GM12878 (cell line): ENCODE measurements at regions not wholly inside any gene's neighbourhood (a gene's known extent, or its start where the extent isn't known, plus 50 kb on each side); places are given as distances from the start of the nearest gene placed in this dataset.

Experiments used
- ATAC-seq: fragments of 200-7000 bp; cut with Tn5 transposase; 3 replicates; pipeline ENCODE4 v1.9.1; 2020; ENCODE audit warnings: mild to moderate bottlenecking, moderate library complexity
- BruUV-seq: library from RNA; stranded (reverse); fragments of 400-500 nt; replicated peaks from 2 replicates; lab custom pipeline; 2021; lab: Mats Ljungman, UMichigan
- CTCF ChIA-PET: fragments of 300-600 bp; sonication (Branson Sonifier 250); formaldehyde crosslinking; extraction: SDS; loops from one replicate; lab custom pipeline; 2021; ENCODE audit warnings: inconsistent platforms; lab: Yijun Ruan, JAX
- POLR2A ChIA-PET: fragments of 350-600 bp; formaldehyde crosslinking; extraction: SDS; loops from one replicate; lab custom pipeline; 2021; ENCODE audit warnings: inconsistent platforms; lab: Charles Lee
- RAD21 ChIA-PET: fragments of 300-600 bp; sonication (Branson Sonifier 250); formaldehyde crosslinking; loops from one replicate; lab custom pipeline; 2023; ENCODE audit warnings: antibody characterized with exemption; ENCODE audit not compliant: unreplicated experiment; lab: Charles Lee
- SMC1A ChIA-PET: fragments of 300-600 bp; sonication (Branson Sonifier 250); formaldehyde crosslinking; loops from one replicate; lab custom pipeline; 2023; ENCODE audit not compliant: unreplicated experiment, uncharacterized antibody; lab: Charles Lee
- DNase-seq: peaks from one replicate; pipeline ENCODE4 v3.0.0-alpha.2; 2011; ENCODE audit warnings: low read depth, low spot score
- FAIRE-seq: peaks from 3 replicates; lab custom pipeline; 2011; peaks lifted over from hg19 to GRCh38; lab: Jason Lieb, UNC
- H2AFZ ChIP-seq: 2 replicates; pipeline ENCODE4 v1.6.0; 2011; ENCODE audit warnings: low read depth, low read length, control low read depth; ENCODE audit not compliant: control insufficient read depth
- H3K27ac ChIP-seq: 2 replicates; pipeline ENCODE4 v1.5.1; 2011; ENCODE audit warnings: control low read depth; ENCODE audit not compliant: control insufficient read depth, insufficient read depth
- H3K27me3 ChIP-seq, 2 experiments: replicated peaks in 1 of 2; 2 replicates each; pipeline versions ENCODE4 v1.6.0 to v1.6.1; 2011; ENCODE audit warnings: low read length in 1 of 2; ENCODE audit not compliant: control insufficient read depth in 2 of 2, insufficient read depth in 2 of 2
- H3K36me3 ChIP-seq, 2 experiments: 2 replicates each; pipeline ENCODE4 v1.5.1; 2011; ENCODE audit warnings: low read length in 1 of 2; ENCODE audit not compliant: control insufficient read depth in 2 of 2, insufficient read depth in 2 of 2
- H3K4me1 ChIP-seq: 2 replicates; pipeline ENCODE4 v1.6.1; 2011; ENCODE audit warnings: mild to moderate bottlenecking, low read length, moderate library complexity, mixed read lengths; ENCODE audit not compliant: control insufficient read depth, insufficient read depth
- H3K4me2 ChIP-seq: 2 replicates; pipeline ENCODE4 v1.6.0; 2011; ENCODE audit warnings: control low read depth; ENCODE audit not compliant: control insufficient read depth, insufficient read depth
- H3K4me3 ChIP-seq: fragments of 200-600 bp; sonication (generic); 2 replicates; pipeline ENCODE4 v1.5.1; 2016
- H3K79me2 ChIP-seq: 2 replicates; pipeline ENCODE4 v1.6.0; 2011; ENCODE audit warnings: low read length; ENCODE audit not compliant: control insufficient read depth, insufficient read depth
- H3K9ac ChIP-seq: 2 replicates; pipeline ENCODE4 v1.8.0; 2011; ENCODE audit warnings: low read length, control low read depth, mixed read lengths; ENCODE audit not compliant: control insufficient read depth, insufficient read depth
- H3K9me3 ChIP-seq: replicated peaks from 3 replicates; pipeline ENCODE4 v1.5.1; 2011; ENCODE audit warnings: mild to moderate bottlenecking, low read length; ENCODE audit not compliant: control insufficient read depth, insufficient read depth
- H4K20me1 ChIP-seq: 2 replicates; pipeline ENCODE4 v1.6.0; 2011; ENCODE audit not compliant: control insufficient read depth, insufficient read depth
- BMI1 ChIP-seq: fragments of 450-650 bp; IDR thresholded peaks from 2 replicates; pipeline ENCODE4 v1.6.1; 2016; ENCODE audit warnings: mild to moderate bottlenecking, moderate library complexity, borderline replicate concordance
- CHD4 ChIP-seq: fragments of 200-600 bp; sonication (generic); IDR thresholded peaks from 2 replicates; pipeline ENCODE4 v1.6.1; 2016; ENCODE audit warnings: mild to moderate bottlenecking
- CREM ChIP-seq: IDR thresholded peaks from 2 replicates; pipeline ENCODE4 v1.6.1; 2014; ENCODE audit warnings: antibody characterized with exemption, low read depth
- DPF2 ChIP-seq: fragments of 450-650 bp; IDR thresholded peaks from 2 replicates; pipeline ENCODE4 v1.6.1; 2017; ENCODE audit warnings: mild to moderate bottlenecking
- ETV6 ChIP-seq, 2 experiments: fragments of 450-650 bp in 1 of 2; IDR thresholded peaks in 1 of 2; conservative IDR thresholded peaks in 1 of 2; 2 replicates each; pipeline ENCODE4 v1.6.1; 2014; ENCODE audit warnings: antibody characterized with exemption in 1 of 2, borderline replicate concordance in 1 of 2, low read depth in 1 of 2, mild to moderate bottlenecking in 1 of 2, moderate library complexity in 1 of 2
- HCFC1 ChIP-seq: fragments of 150-350 bp; IDR thresholded peaks from 2 replicates; pipeline ENCODE4 v1.6.1; 2014; ENCODE audit warnings: low read length
- NR2F1 ChIP-seq: fragments of 450-650 bp; conservative IDR thresholded peaks from 2 replicates; pipeline ENCODE4 v1.6.1; 2017; ENCODE audit warnings: mild to moderate bottlenecking
- POLR2A ChIP-seq: IDR thresholded peaks from 2 replicates; pipeline ENCODE4 v1.6.1; 2011; ENCODE audit warnings: low read depth, mild to moderate bottlenecking, low read length
- RB1 ChIP-seq: fragments of 450-650 bp; formaldehyde crosslinking; IDR thresholded peaks from 2 replicates; pipeline ENCODE4 v1.6.1; 2017; ENCODE audit warnings: mild to moderate bottlenecking, borderline replicate concordance
- SUZ12 ChIP-seq: fragments of 200-600 bp; sonication (generic); IDR thresholded peaks from one replicate; pipeline ENCODE4 v1.6.1; 2018; ENCODE audit warnings: antibody characterized with exemption, mild to moderate bottlenecking; ENCODE audit not compliant: unreplicated experiment
- ZNF217 ChIP-seq: fragments of 450-650 bp; IDR thresholded peaks from 2 replicates; pipeline ENCODE4 v1.6.1; 2017; ENCODE audit warnings: antibody characterized with exemption, mild to moderate bottlenecking
- WGBS: methylation state at CpG from one replicate; pipeline ENCODE4 v1.1.6; 2016; ENCODE audit warnings: low lambda C conversion rate; ENCODE audit not compliant: insufficient replicate concordance, insufficient coverage; ENCODE audit errors: missing lambda C conversion rate; 5-methylcytosine and 5-hydroxymethylcytosine counted together
- in situ Hi-C: fragments of 300-500 bp; cut with MboI; formaldehyde crosslinking; loops from 9 replicates; pipeline ENCODE4 v1.14.3; 2018; ENCODE audit warnings: mixed read lengths
- intact Hi-C: fragments of 100-400 bp; cut with micrococcal nuclease; formaldehyde crosslinking; loops from one replicate; pipeline ENCODE4 v1.14.2; 2022; ENCODE audit not compliant: unreplicated experiment
- TF ChIP-seq, protein P1 (sequence below): IDR thresholded peaks from 2 replicates; pipeline ENCODE4 v1.6.1; 2012; ENCODE audit warnings: mild to moderate bottlenecking, low read depth, low read length
- TF ChIP-seq, protein P2 (sequence below): fragments of 450-650 bp; IDR thresholded peaks from 2 replicates; pipeline ENCODE4 v1.6.1; 2017; ENCODE audit warnings: mild to moderate bottlenecking, moderate library complexity

DNA sequence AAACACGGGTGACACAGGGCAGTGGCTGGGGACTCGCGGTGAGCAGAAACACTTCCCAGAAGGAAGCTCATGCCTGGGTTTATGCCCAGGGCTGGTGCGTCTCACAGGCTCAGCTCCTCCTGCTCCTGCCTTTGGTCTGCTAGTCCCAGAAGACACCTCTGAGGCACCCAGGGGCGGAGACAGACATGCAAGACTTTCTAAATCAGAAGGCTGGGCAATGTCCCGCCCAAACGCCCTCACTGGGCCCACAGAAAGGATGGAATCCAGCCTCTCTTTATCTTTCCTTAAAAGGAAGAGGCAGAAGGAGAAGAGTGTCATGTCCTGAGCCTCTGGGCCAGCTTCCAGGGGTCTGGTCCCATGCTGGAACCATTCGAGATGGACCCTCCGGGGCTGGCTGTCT lies 197.7 kb upstream of the RPL38 start (continued):
- TF ChIP-seq SUZ12 (no peak), BMI1 (no peak), RB1 (no peak), POLR2A (no peak), CREM (no peak), ZNF217 (no peak), HCFC1 (no peak)
- TF ChIP-seq, protein P1, sequence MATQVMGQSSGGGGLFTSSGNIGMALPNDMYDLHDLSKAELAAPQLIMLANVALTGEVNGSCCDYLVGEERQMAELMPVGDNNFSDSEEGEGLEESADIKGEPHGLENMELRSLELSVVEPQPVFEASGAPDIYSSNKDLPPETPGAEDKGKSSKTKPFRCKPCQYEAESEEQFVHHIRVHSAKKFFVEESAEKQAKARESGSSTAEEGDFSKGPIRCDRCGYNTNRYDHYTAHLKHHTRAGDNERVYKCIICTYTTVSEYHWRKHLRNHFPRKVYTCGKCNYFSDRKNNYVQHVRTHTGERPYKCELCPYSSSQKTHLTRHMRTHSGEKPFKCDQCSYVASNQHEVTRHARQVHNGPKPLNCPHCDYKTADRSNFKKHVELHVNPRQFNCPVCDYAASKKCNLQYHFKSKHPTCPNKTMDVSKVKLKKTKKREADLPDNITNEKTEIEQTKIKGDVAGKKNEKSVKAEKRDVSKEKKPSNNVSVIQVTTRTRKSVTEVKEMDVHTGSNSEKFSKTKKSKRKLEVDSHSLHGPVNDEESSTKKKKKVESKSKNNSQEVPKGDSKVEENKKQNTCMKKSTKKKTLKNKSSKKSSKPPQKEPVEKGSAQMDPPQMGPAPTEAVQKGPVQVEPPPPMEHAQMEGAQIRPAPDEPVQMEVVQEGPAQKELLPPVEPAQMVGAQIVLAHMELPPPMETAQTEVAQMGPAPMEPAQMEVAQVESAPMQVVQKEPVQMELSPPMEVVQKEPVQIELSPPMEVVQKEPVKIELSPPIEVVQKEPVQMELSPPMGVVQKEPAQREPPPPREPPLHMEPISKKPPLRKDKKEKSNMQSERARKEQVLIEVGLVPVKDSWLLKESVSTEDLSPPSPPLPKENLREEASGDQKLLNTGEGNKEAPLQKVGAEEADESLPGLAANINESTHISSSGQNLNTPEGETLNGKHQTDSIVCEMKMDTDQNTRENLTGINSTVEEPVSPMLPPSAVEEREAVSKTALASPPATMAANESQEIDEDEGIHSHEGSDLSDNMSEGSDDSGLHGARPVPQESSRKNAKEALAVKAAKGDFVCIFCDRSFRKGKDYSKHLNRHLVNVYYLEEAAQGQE = no peak

- ChIA-PET CTCF (interaction anchor here (0.6 kb wide), 1 partner anchor 1427 kb away, joined by 3 read pairs; no protein-coding TSS in a partner anchor), POLR2A (no interaction called here), RAD21 (no interaction called here), SMC1A (no interaction called here)
- in situ Hi-C loops (no loop called here), intact Hi-C loops (no loop called here)
- Histone ChIP-seq H2AFZ (no peak overlapping the region), H3K27me3 (peaks cover 4 to 5% of the 10 kb centered on the region in 2 experiments; a peak in 3 of 4 replicates), H3K4me3 (no peak overlapping the region), H3K4me2 (no peak overlapping the region), H3K79me2 (no peaks in the 10 kb centered on the region), H4K20me1 (no peaks in the 10 kb centered on the region), H3K36me3 (no peaks in the 10 kb centered on the region), H3K27ac (no peak overlapping the region), H3K9me3 (no peaks in the 10 kb centered on the region), H3K9ac (no peak overlapping the region), H3K4me1 (no peaks in the 10 kb centered on the region)
- ATAC-seq (no peak), DNase-seq (no peak), FAIRE-seq (no peak)
- 12% methylated on average over 8 of the region's 8 CpGs for WGBS
- no TSS peak for BruUV-seq
- TF ChIP-seq ETV6 (conservative IDR thresholded peaks at IDR 0.05 in 1 of 2, IDR thresholded peaks at IDR 0.05 in 1 of 2; ENCODE audit: borderline replicate concordance in 1 of 2, low read depth in 1 of 2) = no peak
- TF ChIP-seq DPF2 = no peak
- TF ChIP-seq NR2F1 = no peak
- TF ChIP-seq, protein P2, sequence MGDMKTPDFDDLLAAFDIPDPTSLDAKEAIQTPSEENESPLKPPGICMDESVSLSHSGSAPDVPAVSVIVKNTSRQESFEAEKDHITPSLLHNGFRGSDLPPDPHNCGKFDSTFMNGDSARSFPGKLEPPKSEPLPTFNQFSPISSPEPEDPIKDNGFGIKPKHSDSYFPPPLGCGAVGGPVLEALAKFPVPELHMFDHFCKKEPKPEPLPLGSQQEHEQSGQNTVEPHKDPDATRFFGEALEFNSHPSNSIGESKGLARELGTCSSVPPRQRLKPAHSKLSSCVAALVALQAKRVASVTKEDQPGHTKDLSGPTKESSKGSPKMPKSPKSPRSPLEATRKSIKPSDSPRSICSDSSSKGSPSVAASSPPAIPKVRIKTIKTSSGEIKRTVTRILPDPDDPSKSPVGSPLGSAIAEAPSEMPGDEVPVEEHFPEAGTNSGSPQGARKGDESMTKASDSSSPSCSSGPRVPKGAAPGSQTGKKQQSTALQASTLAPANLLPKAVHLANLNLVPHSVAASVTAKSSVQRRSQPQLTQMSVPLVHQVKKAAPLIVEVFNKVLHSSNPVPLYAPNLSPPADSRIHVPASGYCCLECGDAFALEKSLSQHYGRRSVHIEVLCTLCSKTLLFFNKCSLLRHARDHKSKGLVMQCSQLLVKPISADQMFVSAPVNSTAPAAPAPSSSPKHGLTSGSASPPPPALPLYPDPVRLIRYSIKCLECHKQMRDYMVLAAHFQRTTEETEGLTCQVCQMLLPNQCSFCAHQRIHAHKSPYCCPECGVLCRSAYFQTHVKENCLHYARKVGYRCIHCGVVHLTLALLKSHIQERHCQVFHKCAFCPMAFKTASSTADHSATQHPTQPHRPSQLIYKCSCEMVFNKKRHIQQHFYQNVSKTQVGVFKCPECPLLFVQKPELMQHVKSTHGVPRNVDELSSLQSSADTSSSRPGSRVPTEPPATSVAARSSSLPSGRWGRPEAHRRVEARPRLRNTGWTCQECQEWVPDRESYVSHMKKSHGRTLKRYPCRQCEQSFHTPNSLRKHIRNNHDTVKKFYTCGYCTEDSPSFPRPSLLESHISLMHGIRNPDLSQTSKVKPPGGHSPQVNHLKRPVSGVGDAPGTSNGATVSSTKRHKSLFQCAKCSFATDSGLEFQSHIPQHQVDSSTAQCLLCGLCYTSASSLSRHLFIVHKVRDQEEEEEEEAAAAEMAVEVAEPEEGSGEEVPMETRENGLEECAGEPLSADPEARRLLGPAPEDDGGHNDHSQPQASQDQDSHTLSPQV = no peak
- TF ChIP-seq CHD4 = no peak
These were observed 197.1 kb upstream of the RPL38 start for GRCh38 chr17:74006371-74006770.
